HG02885 (cell line): ENCODE measurements at regions not wholly inside any gene's neighbourhood (a gene's known extent, or its start where the extent isn't known, plus 50 kb on each side); places are given as distances from the start of the nearest gene placed in this dataset.

Experiments used
- ATAC-seq: cut with Tn5 transposase; IDR thresholded peaks from one replicate; pipeline ENCODE4 v1.9.1; 2021; ENCODE audit warnings: mild to moderate bottlenecking; ENCODE audit not compliant: unreplicated experiment, poor library complexity

GRCh38 chr15:86018679-86019078 is 61.0 kb upstream of the AGBL1 start:
- no peak for ATAC-seq

- no peak for ATAC-seq
These were observed 58.1 kb upstream of the AGBL1 start for GRCh38 chr15:86021281-86022264.

- no peak for ATAC-seq
These were observed 50.7 kb upstream of the AGBL1 start for GRCh38 chr15:86028961-86029360.
